HepG2 (cell line): ENCODE measurements at regions not wholly inside any gene's neighbourhood (a gene's known extent, or its start where the extent isn't known, plus 50 kb on each side); places are given as distances from the start of the nearest gene placed in this dataset.

Experiments
- ATAC-seq: fragments of 200-7000 bp; cut with Tn5 transposase; 3 replicates; pipeline ENCODE4 v1.9.1; 2020; ENCODE audit warnings: mild to moderate bottlenecking, moderate library complexity
- BruUV-seq: library from RNA; stranded (reverse); fragments of 400-500 nt; replicated peaks from 2 replicates; lab custom pipeline; 2021; lab: Mats Ljungman, UMichigan
- CTCF ChIA-PET: fragments of 300-600 bp; formaldehyde crosslinking; extraction: SDS; loops from one replicate; lab custom pipeline; 2021; ENCODE audit warnings: low total read pairs, inconsistent platforms, low intra/inter-chr PET ratio; lab: Yijun Ruan, JAX
- POLR2A ChIA-PET: fragments of 350-600 bp; sonication (Branson Sonifier 250); formaldehyde crosslinking; loops from one replicate; lab custom pipeline; 2020; ENCODE audit warnings: antibody characterized with exemption, inconsistent platforms; lab: Yijun Ruan, JAX
- DNase-seq: peaks from one replicate; pipeline ENCODE4 v3.0.0-alpha.2; 2015; ENCODE audit warnings: low spot score
- FAIRE-seq: peaks from 3 replicates; lab custom pipeline; 2011; peaks lifted over from hg19 to GRCh38; lab: Jason Lieb, UNC
- H2AFZ ChIP-seq: one replicate; pipeline ENCODE4 v1.6.1; 2011; ENCODE audit warnings: low read length, inconsistent platforms
- H3K27ac ChIP-seq: fragments of 300-600 bp; 3 replicates; pipeline ENCODE4 v1.8.0; 2011; ENCODE audit warnings: mixed run types, mild to moderate bottlenecking, mixed read lengths, low read length, inconsistent platforms; ENCODE audit not compliant: insufficient read depth; ENCODE audit errors: extremely low read length
- H3K27me3 ChIP-seq, 2 experiments: fragments of 200-600 bp in 1 of 2; 2 replicates in 1 of 2; 3 replicates in 1 of 2; pipeline versions ENCODE4 v1.6.0 to v1.8.0; 2011; ENCODE audit warnings: low read length in 2 of 2, mild to moderate bottlenecking in 2 of 2, moderate library complexity in 2 of 2, inconsistent platforms in 1 of 2; ENCODE audit not compliant: insufficient read depth in 2 of 2, control insufficient read depth in 1 of 2
- H3K36me3 ChIP-seq, 2 experiments: fragments of 200-600 bp in 1 of 2; replicated peaks in 1 of 2; 2 replicates in 1 of 2; 3 replicates in 1 of 2; pipeline versions ENCODE4 v1.5.1 to v1.8.0; 2011; ENCODE audit warnings: low read length in 2 of 2, inconsistent platforms in 1 of 2; ENCODE audit not compliant: insufficient read depth in 2 of 2, control insufficient read depth in 1 of 2
- H3K4me1 ChIP-seq: 2 replicates; pipeline ENCODE4 v1.5.1; 2012; ENCODE audit warnings: low read length, inconsistent platforms; ENCODE audit not compliant: insufficient read depth
- H3K4me2 ChIP-seq: 2 replicates; pipeline ENCODE4 v1.6.0; 2011; ENCODE audit warnings: low read depth, low read length, inconsistent platforms
- H3K4me3 ChIP-seq, 3 experiments: fragments of 200-600 bp in 1 of 3; sonication (generic), shearing (Covaris generic) in 1 of 3; replicated peaks in 1 of 3; 2 replicates each; pipeline ENCODE4 v1.5.1; 2011 to 2016; ENCODE audit warnings: low read length in 3 of 3, inconsistent platforms in 2 of 3, low read depth in 2 of 3, mild to moderate bottlenecking in 2 of 3, control low read depth in 1 of 3, mixed read lengths in 1 of 3; ENCODE audit not compliant: insufficient read depth in 1 of 3
- H3K79me2 ChIP-seq: one replicate; pipeline ENCODE4 v1.6.1; 2011; ENCODE audit warnings: low read length, inconsistent platforms; ENCODE audit not compliant: insufficient read depth
- H3K9ac ChIP-seq: 2 replicates; pipeline ENCODE4 v1.6.0; 2011; ENCODE audit warnings: mild to moderate bottlenecking, low read depth, low read length, inconsistent platforms; ENCODE audit not compliant: insufficient read depth
- H3K9me3 ChIP-seq: 2 replicates; pipeline ENCODE4 v1.5.1; 2012; ENCODE audit warnings: mild to moderate bottlenecking, low read length
- H4K20me1 ChIP-seq: 2 replicates; pipeline ENCODE4 v1.6.0; 2011; ENCODE audit warnings: inconsistent platforms, mild to moderate bottlenecking, low read length, moderate library complexity; ENCODE audit not compliant: insufficient read depth
- ARID3A ChIP-seq: IDR thresholded peaks from 2 replicates; pipeline ENCODE4 v1.6.1; 2012; ENCODE audit warnings: low read depth, low read length, improper control_type of control experiment
- DNMT3B ChIP-seq: conservative IDR thresholded peaks from 2 replicates; pipeline ENCODE4 v1.6.1; 2016; ENCODE audit warnings: missing biosample characterization, control low read depth
- FOXJ3 ChIP-seq: sonication (generic); formaldehyde crosslinking; IDR thresholded peaks from 2 replicates; pipeline ENCODE4 v1.4.0; 2020; ENCODE audit warnings: missing genetic modification reagents, mild to moderate bottlenecking, borderline replicate concordance
- GABPA ChIP-seq, 2 experiments: IDR thresholded peaks; 2 replicates each; pipeline ENCODE4 v1.6.1; 2011 to 2016; ENCODE audit warnings: low read depth in 2 of 2, low read length in 1 of 2, missing biosample characterization in 1 of 2, missing genetic modification characterization in 1 of 2
- HNRNPH1 ChIP-seq: fragments of 200-400 bp; formaldehyde crosslinking; optimal IDR thresholded peaks from 2 replicates; pipeline ENCODE3; 2017; ENCODE audit warnings: mild to moderate bottlenecking, low read depth, low read length
- HNRNPUL1 ChIP-seq: fragments of 200-400 bp; formaldehyde crosslinking; IDR thresholded peaks from 2 replicates; pipeline ENCODE4 v1.6.1; 2017; ENCODE audit warnings: low read depth, mild to moderate bottlenecking, low read length, moderate library complexity
- KLF15 ChIP-seq: sonication (generic); formaldehyde crosslinking; IDR thresholded peaks from 2 replicates; pipeline ENCODE4 v1.8.1; 2023; ENCODE audit warnings: borderline replicate concordance, mild to moderate bottlenecking, inconsistent platforms, missing genetic modification reagents, mixed read lengths
- KMT2A ChIP-seq: sonication (generic); formaldehyde crosslinking; IDR thresholded peaks from 2 replicates; pipeline ENCODE4 v1.4.0; 2020; ENCODE audit warnings: missing genetic modification reagents
- NFKBIZ ChIP-seq: IDR thresholded peaks from 2 replicates; pipeline ENCODE4 v1.6.1; 2018; ENCODE audit warnings: missing genetic modification reagents, missing compliant biosample characterization
- SMAD9 ChIP-seq: sonication (generic); formaldehyde crosslinking; IDR thresholded peaks from 2 replicates; pipeline ENCODE4 v1.5.1; 2020; ENCODE audit warnings: mild to moderate bottlenecking, missing genetic modification reagents
- SNRNP70 ChIP-seq: fragments of 200-400 bp; formaldehyde crosslinking; IDR thresholded peaks from 2 replicates; pipeline ENCODE4 v1.6.1; 2017; ENCODE audit warnings: mild to moderate bottlenecking, low read depth, low read length, moderate library complexity
- YEATS2 ChIP-seq: sonication (generic); formaldehyde crosslinking; IDR thresholded peaks from 2 replicates; pipeline ENCODE4 v1.4.0; 2020; ENCODE audit warnings: missing genetic modification reagents, borderline replicate concordance
- ZNF253 ChIP-seq: sonication (generic); formaldehyde crosslinking; IDR thresholded peaks from 2 replicates; pipeline ENCODE4 v1.8.0; 2022; ENCODE audit warnings: mild to moderate bottlenecking, missing genetic modification reagents, borderline replicate concordance
- ZNF260 ChIP-seq: sonication (generic); formaldehyde crosslinking; IDR thresholded peaks from 2 replicates; pipeline ENCODE4 v1.4.0; 2020; ENCODE audit warnings: missing genetic modification reagents, low read depth, mild to moderate bottlenecking, borderline replicate concordance
- ZNF333 ChIP-seq: sonication (generic); formaldehyde crosslinking; IDR thresholded peaks from 2 replicates; pipeline ENCODE4 v1.4.0; 2020; ENCODE audit warnings: mild to moderate bottlenecking, missing genetic modification reagents, borderline replicate concordance
- ZNF746 ChIP-seq: sonication (generic); formaldehyde crosslinking; IDR thresholded peaks from 2 replicates; pipeline ENCODE4 v1.8.0; 2022; ENCODE audit warnings: mild to moderate bottlenecking, missing genetic modification reagents
- ZNF777 ChIP-seq: sonication (generic); formaldehyde crosslinking; IDR thresholded peaks from 2 replicates; pipeline ENCODE4 v1.4.0; 2020; ENCODE audit warnings: missing genetic modification reagents
- WGBS: methylation state at CpG from one replicate; pipeline ENCODE4 v1.1.6; 2017; ENCODE audit warnings: low lambda C conversion rate; 5-methylcytosine and 5-hydroxymethylcytosine counted together
- in situ Hi-C: cut with HindIII; loops from 2 replicates; pipeline ENCODE4 v1.10.0; 2017; ENCODE audit warnings: low pct_unique_long_range_greater_than_20kb; ENCODE audit not compliant: extremely low pct_ligation_motif_present
- intact Hi-C: fragments of 100-400 bp; cut with micrococcal nuclease; formaldehyde crosslinking; loops from one replicate; pipeline ENCODE4 v1.10.0; 2022; ENCODE audit not compliant: unreplicated experiment
- TF ChIP-seq, protein P1 (sequence below): sonication (generic); formaldehyde crosslinking; IDR thresholded peaks from 2 replicates; pipeline ENCODE4 v1.5.1; 2020; ENCODE audit warnings: missing genetic modification reagents, mild to moderate bottlenecking, borderline replicate concordance
- TF ChIP-seq, protein P2 (sequence below): IDR thresholded peaks from 2 replicates; pipeline ENCODE4 v1.6.1; 2016; ENCODE audit warnings: missing compliant biosample characterization, missing genetic modification reagents, borderline replicate concordance

DNA sequence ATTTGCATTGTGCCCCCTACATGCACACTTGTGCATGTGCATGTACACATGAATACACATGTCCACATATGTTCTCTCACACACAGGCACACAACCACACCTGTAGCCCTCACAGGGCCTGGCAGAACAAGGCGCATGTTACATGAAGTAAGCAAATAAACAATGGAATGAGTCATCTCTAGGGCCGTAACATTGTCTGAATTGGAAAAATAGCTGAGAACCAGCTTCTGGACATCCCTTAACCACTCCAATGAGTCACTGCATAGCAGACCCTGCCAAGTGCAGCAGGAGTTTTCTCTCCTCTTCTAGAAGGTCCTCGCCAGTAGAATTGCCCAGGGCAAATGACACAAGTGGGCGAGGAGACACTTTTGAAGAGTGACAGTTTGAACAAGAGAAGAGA is 66.1 kb downstream of the MAGEA10 start (continued):
- TF ChIP-seq, protein P1, sequence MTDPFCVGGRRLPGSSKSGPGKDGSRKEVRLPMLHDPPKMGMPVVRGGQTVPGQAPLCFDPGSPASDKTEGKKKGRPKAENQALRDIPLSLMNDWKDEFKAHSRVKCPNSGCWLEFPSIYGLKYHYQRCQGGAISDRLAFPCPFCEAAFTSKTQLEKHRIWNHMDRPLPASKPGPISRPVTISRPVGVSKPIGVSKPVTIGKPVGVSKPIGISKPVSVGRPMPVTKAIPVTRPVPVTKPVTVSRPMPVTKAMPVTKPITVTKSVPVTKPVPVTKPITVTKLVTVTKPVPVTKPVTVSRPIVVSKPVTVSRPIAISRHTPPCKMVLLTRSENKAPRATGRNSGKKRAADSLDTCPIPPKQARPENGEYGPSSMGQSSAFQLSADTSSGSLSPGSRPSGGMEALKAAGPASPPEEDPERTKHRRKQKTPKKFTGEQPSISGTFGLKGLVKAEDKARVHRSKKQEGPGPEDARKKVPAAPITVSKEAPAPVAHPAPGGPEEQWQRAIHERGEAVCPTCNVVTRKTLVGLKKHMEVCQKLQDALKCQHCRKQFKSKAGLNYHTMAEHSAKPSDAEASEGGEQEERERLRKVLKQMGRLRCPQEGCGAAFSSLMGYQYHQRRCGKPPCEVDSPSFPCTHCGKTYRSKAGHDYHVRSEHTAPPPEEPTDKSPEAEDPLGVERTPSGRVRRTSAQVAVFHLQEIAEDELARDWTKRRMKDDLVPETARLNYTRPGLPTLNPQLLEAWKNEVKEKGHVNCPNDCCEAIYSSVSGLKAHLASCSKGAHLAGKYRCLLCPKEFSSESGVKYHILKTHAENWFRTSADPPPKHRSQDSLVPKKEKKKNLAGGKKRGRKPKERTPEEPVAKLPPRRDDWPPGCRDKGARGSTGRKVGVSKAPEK (CRISPR knock-in tag): no peak
- no peak for TF ChIP-seq ZNF333 (CRISPR knock-in tag)
- TF ChIP-seq HNRNPUL1: no peak
- no peak for TF ChIP-seq ZNF253 (CRISPR knock-in tag)
- no peak for TF ChIP-seq FOXJ3 (CRISPR knock-in tag)
- TF ChIP-seq ZNF260 (CRISPR knock-in tag): no peak
- no peak for TF ChIP-seq ARID3A

DNA sequence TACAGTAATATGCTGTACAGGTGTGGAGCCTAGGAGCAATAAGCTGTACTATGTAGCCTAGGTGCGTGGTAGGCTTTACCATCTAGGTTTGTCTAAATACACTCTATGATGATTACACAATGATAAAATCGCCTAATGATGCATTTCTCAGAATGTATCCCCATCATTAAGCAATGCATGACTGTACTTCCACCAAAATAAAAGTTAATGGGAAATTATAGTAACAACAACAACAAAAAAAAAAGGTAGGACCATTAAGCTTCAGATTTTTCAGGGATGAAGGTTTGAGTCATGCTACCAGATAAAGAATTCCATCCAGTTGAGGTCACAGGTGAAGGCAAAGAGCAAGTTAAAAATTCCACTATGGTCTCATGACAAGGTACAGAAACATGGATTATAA is 68.2 kb downstream of the MAGEA10 start:
- no TSS peak for BruUV-seq
- DNase-seq (no peak), FAIRE-seq (no peak), ATAC-seq (no peak)
- no peaks in the 10 kb centered on the region for H3K79me2 ChIP-seq
- CTCF ChIA-PET: no interaction called here
- intact Hi-C loops: no loop called here
- in situ Hi-C loops: no loop called here
- H3K36me3 ChIP-seq: no peaks in the 10 kb centered on the region
- peaks cover 6% of the 10 kb centered on the region for H3K4me1 ChIP-seq
- no peaks in the 10 kb centered on the region for H3K27me3 ChIP-seq
- no peak overlapping the region for H3K4me2 ChIP-seq
- H4K20me1 ChIP-seq: no peaks in the 10 kb centered on the region
- POLR2A ChIA-PET: no interaction called here
- no peak overlapping the region for H2AFZ ChIP-seq
- H3K27ac ChIP-seq: no peak overlapping the region
- no peak overlapping the region for H3K4me3 ChIP-seq
- H3K9me3 ChIP-seq: no peaks in the 10 kb centered on the region
- no peak overlapping the region for H3K9ac ChIP-seq
- 40% methylated on average over 2 of the region's 2 CpGs for WGBS
- no peak for TF ChIP-seq DNMT3B (CRISPR knock-in tag)
- no peak for TF ChIP-seq SNRNP70
- no peak for TF ChIP-seq GABPA (IDR thresholded peaks at IDR 0.05; ENCODE audit: low read depth, low read length)
- no peak for TF ChIP-seq GABPA (CRISPR knock-in tag; IDR thresholded peaks at IDR 0.05; ENCODE audit: low read depth)
- TF ChIP-seq, protein P2, sequence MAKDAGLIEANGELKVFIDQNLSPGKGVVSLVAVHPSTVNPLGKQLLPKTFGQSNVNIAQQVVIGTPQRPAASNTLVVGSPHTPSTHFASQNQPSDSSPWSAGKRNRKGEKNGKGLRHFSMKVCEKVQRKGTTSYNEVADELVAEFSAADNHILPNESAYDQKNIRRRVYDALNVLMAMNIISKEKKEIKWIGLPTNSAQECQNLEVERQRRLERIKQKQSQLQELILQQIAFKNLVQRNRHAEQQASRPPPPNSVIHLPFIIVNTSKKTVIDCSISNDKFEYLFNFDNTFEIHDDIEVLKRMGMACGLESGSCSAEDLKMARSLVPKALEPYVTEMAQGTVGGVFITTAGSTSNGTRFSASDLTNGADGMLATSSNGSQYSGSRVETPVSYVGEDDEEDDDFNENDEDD (CRISPR knock-in tag): no peak
- no peak for TF ChIP-seq NFKBIZ (CRISPR knock-in tag)
- no peak for TF ChIP-seq SMAD9 (CRISPR knock-in tag)
- TF ChIP-seq KMT2A (CRISPR knock-in tag): no peak
- TF ChIP-seq HNRNPH1: no peak
- no peak for TF ChIP-seq YEATS2
- no peak for TF ChIP-seq ZNF746 (CRISPR knock-in tag)
- TF ChIP-seq KLF15: no peak
- TF ChIP-seq ZNF777: no peak
